ENCODE measurements at regions not wholly inside any gene's neighbourhood (a gene's known extent, or its start where the extent isn't known, plus 50 kb on each side); places are given as distances from the start of the nearest gene placed in this dataset.

DNA sequence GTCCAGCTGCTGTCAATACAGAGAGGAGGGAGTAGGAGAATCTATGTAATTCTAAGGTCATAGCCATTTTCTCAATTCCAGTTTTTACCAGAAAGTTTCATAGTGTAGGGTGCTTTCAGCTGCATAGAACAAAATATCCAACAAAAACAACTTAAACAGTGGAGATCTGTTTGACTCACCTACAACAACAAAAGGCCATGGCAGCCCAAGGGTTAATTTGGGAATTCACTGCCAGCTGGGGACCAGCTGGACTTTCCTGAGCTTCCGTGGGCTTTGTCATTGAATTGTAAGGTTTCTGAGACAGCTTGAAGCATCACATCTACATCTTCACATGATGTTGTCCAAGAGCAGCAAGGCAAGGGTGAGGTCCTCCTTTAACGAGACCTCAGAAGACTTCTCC, 512.7 kb downstream of the IRS1 start:
- TF ChIP-seq ATM (IDR thresholded peaks at IDR 0.05; ENCODE audit: borderline replicate concordance) (no peak), ZNF160 (CRISPR knock-in tag; IDR thresholded peaks at IDR 0.05) (no peak), CREB1 (IDR thresholded peaks at IDR 0.05) (no peak), CREB1 (CRISPR knock-in tag; IDR thresholded peaks at IDR 0.05) (no peak)
- TF ChIP-seq, protein P1, sequence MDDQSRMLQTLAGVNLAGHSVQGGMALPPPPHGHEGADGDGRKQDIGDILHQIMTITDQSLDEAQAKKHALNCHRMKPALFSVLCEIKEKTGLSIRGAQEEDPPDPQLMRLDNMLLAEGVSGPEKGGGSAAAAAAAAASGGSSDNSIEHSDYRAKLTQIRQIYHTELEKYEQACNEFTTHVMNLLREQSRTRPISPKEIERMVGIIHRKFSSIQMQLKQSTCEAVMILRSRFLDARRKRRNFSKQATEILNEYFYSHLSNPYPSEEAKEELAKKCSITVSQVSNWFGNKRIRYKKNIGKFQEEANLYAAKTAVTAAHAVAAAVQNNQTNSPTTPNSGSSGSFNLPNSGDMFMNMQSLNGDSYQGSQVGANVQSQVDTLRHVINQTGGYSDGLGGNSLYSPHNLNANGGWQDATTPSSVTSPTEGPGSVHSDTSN (CRISPR knock-in tag; IDR thresholded peaks at IDR 0.05; ENCODE audit: borderline replicate concordance) = no peak
- TF ChIP-seq, protein P2, sequence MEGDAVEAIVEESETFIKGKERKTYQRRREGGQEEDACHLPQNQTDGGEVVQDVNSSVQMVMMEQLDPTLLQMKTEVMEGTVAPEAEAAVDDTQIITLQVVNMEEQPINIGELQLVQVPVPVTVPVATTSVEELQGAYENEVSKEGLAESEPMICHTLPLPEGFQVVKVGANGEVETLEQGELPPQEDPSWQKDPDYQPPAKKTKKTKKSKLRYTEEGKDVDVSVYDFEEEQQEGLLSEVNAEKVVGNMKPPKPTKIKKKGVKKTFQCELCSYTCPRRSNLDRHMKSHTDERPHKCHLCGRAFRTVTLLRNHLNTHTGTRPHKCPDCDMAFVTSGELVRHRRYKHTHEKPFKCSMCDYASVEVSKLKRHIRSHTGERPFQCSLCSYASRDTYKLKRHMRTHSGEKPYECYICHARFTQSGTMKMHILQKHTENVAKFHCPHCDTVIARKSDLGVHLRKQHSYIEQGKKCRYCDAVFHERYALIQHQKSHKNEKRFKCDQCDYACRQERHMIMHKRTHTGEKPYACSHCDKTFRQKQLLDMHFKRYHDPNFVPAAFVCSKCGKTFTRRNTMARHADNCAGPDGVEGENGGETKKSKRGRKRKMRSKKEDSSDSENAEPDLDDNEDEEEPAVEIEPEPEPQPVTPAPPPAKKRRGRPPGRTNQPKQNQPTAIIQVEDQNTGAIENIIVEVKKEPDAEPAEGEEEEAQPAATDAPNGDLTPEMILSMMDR (CRISPR knock-in tag; IDR thresholded peaks at IDR 0.05) = no peak
- TF ChIP-seq, protein P3, sequence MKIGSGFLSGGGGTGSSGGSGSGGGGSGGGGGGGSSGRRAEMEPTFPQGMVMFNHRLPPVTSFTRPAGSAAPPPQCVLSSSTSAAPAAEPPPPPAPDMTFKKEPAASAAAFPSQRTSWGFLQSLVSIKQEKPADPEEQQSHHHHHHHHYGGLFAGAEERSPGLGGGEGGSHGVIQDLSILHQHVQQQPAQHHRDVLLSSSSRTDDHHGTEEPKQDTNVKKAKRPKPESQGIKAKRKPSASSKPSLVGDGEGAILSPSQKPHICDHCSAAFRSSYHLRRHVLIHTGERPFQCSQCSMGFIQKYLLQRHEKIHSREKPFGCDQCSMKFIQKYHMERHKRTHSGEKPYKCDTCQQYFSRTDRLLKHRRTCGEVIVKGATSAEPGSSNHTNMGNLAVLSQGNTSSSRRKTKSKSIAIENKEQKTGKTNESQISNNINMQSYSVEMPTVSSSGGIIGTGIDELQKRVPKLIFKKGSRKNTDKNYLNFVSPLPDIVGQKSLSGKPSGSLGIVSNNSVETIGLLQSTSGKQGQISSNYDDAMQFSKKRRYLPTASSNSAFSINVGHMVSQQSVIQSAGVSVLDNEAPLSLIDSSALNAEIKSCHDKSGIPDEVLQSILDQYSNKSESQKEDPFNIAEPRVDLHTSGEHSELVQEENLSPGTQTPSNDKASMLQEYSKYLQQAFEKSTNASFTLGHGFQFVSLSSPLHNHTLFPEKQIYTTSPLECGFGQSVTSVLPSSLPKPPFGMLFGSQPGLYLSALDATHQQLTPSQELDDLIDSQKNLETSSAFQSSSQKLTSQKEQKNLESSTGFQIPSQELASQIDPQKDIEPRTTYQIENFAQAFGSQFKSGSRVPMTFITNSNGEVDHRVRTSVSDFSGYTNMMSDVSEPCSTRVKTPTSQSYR (CRISPR knock-in tag; IDR thresholded peaks at IDR 0.05; ENCODE audit: borderline replicate concordance) = no peak
